Uterus (tissue), 3 donors: ENCODE measurements at regions not wholly inside any gene's neighbourhood (a gene's known extent, or its start where the extent isn't known, plus 50 kb on each side); places are given as distances from the start of the nearest gene placed in this dataset.

Experiments
- DNase-seq, 2 donors: peaks; one replicate each; pipeline ENCODE4 v3.0.0-alpha.2; 2019 to 2020
- H3K27ac ChIP-seq, 2 donors: fragments of 200-600 bp; sonication (generic); 1 replicate in 1 of 2; 2 replicates in 1 of 2; pipeline ENCODE4 v1.5.1; 2016 to 2018
- H3K27me3 ChIP-seq, 2 donors: fragments of 200-600 bp; sonication (generic); one replicate each; pipeline ENCODE4 v1.5.1; 2018 to 2019; ENCODE audit warnings: control low read depth in 1 of 2
- H3K36me3 ChIP-seq, 2 donors: fragments of 200-600 bp; sonication (generic); one replicate each; pipeline ENCODE4 v1.5.1; 2019; ENCODE audit warnings: control low read depth in 1 of 2
- H3K4me1 ChIP-seq, 2 donors: fragments of 200-600 bp; sonication (generic); one replicate each; pipeline ENCODE4 v1.5.1; 2018 to 2019; ENCODE audit warnings: control low read depth in 1 of 2
- H3K4me3 ChIP-seq, 2 donors: fragments of 200-600 bp; sonication (generic); 1 replicate in 1 of 2; 2 replicates in 1 of 2; pipeline ENCODE4 v1.5.1; 2018 to 2019; ENCODE audit warnings: mild to moderate bottlenecking in 1 of 2
- H3K9me3 ChIP-seq, 2 donors: fragments of 200-600 bp; sonication (generic); one replicate each; pipeline ENCODE4 v1.5.1; 2019; ENCODE audit warnings: control low read depth in 1 of 2
- CTCF ChIP-seq, 4 experiments: fragments of 200-600 bp in 2 of 4; fragments of 450-650 bp in 2 of 4; sonication (generic) in 2 of 4; IDR thresholded peaks; one replicate each; pipeline ENCODE4 v1.5.1; 2016 to 2019; ENCODE audit warnings: antibody characterized with exemption in 4 of 4, mild to moderate bottlenecking in 2 of 4, moderate library complexity in 1 of 4
- POLR2A ChIP-seq, 2 donors: fragments of 450-650 bp; IDR thresholded peaks; one replicate each; pipeline ENCODE4 v1.6.1; 2016; ENCODE audit warnings: antibody characterized with exemption in 2 of 2, mild to moderate bottlenecking in 1 of 2, moderate library complexity in 1 of 2
- intact Hi-C: fragments of 100-400 bp; cut with DNase I; formaldehyde crosslinking; loops from one replicate; pipeline ENCODE4 v1.15.1; 2023; ENCODE audit warnings: low total_unique reads
- donor health status: DM: yes; HTN: yes; CAD: no.

- Histone ChIP-seq H3K27ac (no peak overlapping the region), H3K4me1 (no peaks in the 10 kb centered on the region), H3K36me3 (no peaks in the 10 kb centered on the region), H3K27me3 (no peaks in the 10 kb centered on the region), H3K9me3 (no peaks in the 10 kb centered on the region), H3K4me3 (no peak overlapping the region)
- intact Hi-C loops, result no loop called here
- DNase-seq, result no peak
- TF ChIP-seq POLR2A (IDR thresholded peaks at IDR 0.05) (no peak), CTCF (IDR thresholded peaks at IDR 0.05) (no peak)
These were observed 222.6 kb downstream of the PRDM9 start for GRCh38 chr5:23730023-23730422.

DNA sequence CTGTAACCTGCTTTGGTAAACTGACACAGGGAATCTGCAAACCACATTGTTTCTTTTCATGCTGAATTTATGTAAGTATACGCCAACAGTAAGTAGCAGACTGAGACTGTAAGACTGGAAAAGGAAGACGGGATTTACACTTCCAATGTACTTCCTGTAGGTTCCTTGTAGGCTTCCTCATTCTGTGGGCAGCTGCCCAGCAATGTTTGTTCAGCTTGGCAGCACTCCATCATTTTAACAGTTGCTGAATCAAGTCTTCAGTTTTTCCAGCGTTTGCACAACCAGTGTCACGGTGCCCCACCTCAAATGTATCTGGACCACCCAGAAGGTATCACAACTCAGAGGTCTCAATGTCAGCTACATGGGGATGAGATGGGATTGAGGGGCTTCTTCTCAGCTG lies 232.6 kb downstream of the PRDM9 start:
- Histone ChIP-seq H3K27ac (no peak overlapping the region), H3K27me3 (no peaks in the 10 kb centered on the region), H3K4me3 (no peak overlapping the region), H3K36me3 (no peaks in the 10 kb centered on the region), H3K4me1 (no peaks in the 10 kb centered on the region), H3K9me3 (peaks cover 0 to 2% of the 10 kb centered on the region in 2 donors)
- intact Hi-C loops, result no loop called here
- no peak for TF ChIP-seq POLR2A (IDR thresholded peaks at IDR 0.05)
- no peak for TF ChIP-seq CTCF (IDR thresholded peaks at IDR 0.05)
- no peak for DNase-seq

DNA sequence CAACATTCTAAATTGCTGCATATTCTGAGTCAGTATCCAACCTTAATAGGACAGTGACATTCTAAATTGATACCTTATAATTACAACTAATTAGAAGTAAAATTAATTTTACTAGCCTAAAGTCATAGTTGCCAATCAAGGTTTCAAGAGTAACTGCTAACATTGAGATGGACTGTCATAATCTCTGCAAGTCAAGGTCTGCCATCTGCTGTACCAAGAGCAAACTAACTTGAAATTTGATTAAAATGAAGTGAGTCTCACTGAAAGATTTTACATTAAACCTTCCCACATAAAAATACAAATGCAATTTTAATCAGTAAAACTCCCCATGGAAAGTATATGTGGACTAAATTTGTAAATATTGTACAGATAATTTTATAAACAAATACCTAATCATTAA lies 235.3 kb downstream of the PRDM9 start:
- no peak for TF ChIP-seq POLR2A (IDR thresholded peaks at IDR 0.05)
- no peak for TF ChIP-seq CTCF (IDR thresholded peaks at IDR 0.05)
- no peaks in the 10 kb centered on the region for H3K9me3 ChIP-seq
- no peaks in the 10 kb centered on the region for H3K4me1 ChIP-seq
- no peak overlapping the region for H3K27ac ChIP-seq
- DNase-seq, result no peak
- no peaks in the 10 kb centered on the region for H3K27me3 ChIP-seq
- intact Hi-C loops, result no loop called here
- no peaks in the 10 kb centered on the region for H3K36me3 ChIP-seq
- no peak overlapping the region for H3K4me3 ChIP-seq

- Histone ChIP-seq H3K9me3 (no peaks in the 10 kb centered on the region), H3K4me3 (no peak overlapping the region), H3K36me3 (no peaks in the 10 kb centered on the region), H3K27ac (no peak overlapping the region), H3K4me1 (no peaks in the 10 kb centered on the region), H3K27me3 (no peaks in the 10 kb centered on the region)
- intact Hi-C loops, result no loop called here
- TF ChIP-seq CTCF (IDR thresholded peaks at IDR 0.05) (no peak), POLR2A (IDR thresholded peaks at IDR 0.05) (no peak)
- DNase-seq, result no peak
These were observed 248.5 kb downstream of the PRDM9 start for GRCh38 chr5:23755906-23756305.

DNA sequence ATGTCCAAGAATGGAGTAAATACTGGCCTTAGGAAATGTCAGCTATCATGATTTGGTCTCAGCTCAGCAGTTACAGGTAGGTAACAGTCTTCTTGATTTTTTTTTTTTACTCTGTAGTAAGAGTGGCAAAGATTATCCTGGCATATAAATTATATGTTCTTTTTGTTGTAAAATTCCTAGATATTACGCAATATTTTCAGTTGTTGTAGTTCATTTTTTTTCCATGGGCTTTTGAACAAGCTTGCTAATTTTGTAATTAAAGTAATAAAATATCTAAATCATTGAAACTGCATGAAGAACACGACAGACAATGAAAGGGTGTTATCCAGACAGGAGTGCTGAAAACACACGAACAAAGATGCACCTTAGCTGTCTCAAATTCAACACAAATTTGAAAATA lies 249.4 kb downstream of the PRDM9 start:
- DNase-seq, result no peak
- Histone ChIP-seq H3K9me3 (no peaks in the 10 kb centered on the region), H3K36me3 (no peaks in the 10 kb centered on the region), H3K4me1 (no peaks in the 10 kb centered on the region), H3K27ac (no peak overlapping the region), H3K4me3 (no peak overlapping the region), H3K27me3 (no peaks in the 10 kb centered on the region)
- TF ChIP-seq POLR2A (IDR thresholded peaks at IDR 0.05) (no peak), CTCF (IDR thresholded peaks at IDR 0.05) (no peak)
- intact Hi-C loops, result no loop called here
